HG03575 (cell line): ENCODE measurements at regions not wholly inside any gene's neighbourhood (a gene's known extent, or its start where the extent isn't known, plus 50 kb on each side); places are given as distances from the start of the nearest gene placed in this dataset.

Source experiments
- ATAC-seq: cut with Tn5 transposase; IDR thresholded peaks from one replicate; pipeline ENCODE4 v1.9.1; 2021; ENCODE audit not compliant: unreplicated experiment, insufficient number of reproducible peaks, low FRiP score; ENCODE audit errors: extremely low read depth

GRCh38 chr1:4526747-4527146 lies 127.7 kb upstream of the AJAP1 start:
- no peak for ATAC-seq

GRCh38 chr1:4527819-4528218 lies 126.6 kb upstream of the AJAP1 start:
- ATAC-seq = no peak

- no peak for ATAC-seq
These were observed 125.8 kb upstream of the AJAP1 start for GRCh38 chr1:4528590-4528989.

GRCh38 chr1:4529446-4530165 lies 124.8 kb upstream of the AJAP1 start:
- ATAC-seq = no peak

- ATAC-seq = no peak
These were observed 124.1 kb upstream of the AJAP1 start for GRCh38 chr1:4530166-4530785.

GRCh38 chr1:4531842-4532241 lies 122.6 kb upstream of the AJAP1 start:
- no peak for ATAC-seq

- ATAC-seq = no peak
These were observed 121.8 kb upstream of the AJAP1 start for GRCh38 chr1:4532656-4533055.

- no peak for ATAC-seq
These were observed 107.5 kb upstream of the AJAP1 start for GRCh38 chr1:4546911-4547310.

GRCh38 chr1:4549930-4550329 lies 104.5 kb upstream of the AJAP1 start:
- ATAC-seq = no peak

- no peak for ATAC-seq
These were observed 103.5 kb upstream of the AJAP1 start for GRCh38 chr1:4550941-4551340.

GRCh38 chr1:4551706-4552105 lies 102.7 kb upstream of the AJAP1 start:
- ATAC-seq = no peak

- ATAC-seq = no peak
These were observed 100.6 kb upstream of the AJAP1 start for GRCh38 chr1:4553761-4554160.

GRCh38 chr1:4554271-4554865 lies 100.0 kb upstream of the AJAP1 start:
- ATAC-seq = no peak

GRCh38 chr1:4557949-4558348 lies 96.5 kb upstream of the AJAP1 start:
- ATAC-seq = no peak

GRCh38 chr1:4561205-4561604 lies 93.2 kb upstream of the AJAP1 start:
- no peak for ATAC-seq

- ATAC-seq = no peak
These were observed 92.1 kb upstream of the AJAP1 start for GRCh38 chr1:4562321-4562720.

GRCh38 chr1:4563586-4563985 lies 90.8 kb upstream of the AJAP1 start:
- no peak for ATAC-seq

GRCh38 chr1:4564051-4564450 lies 90.4 kb upstream of the AJAP1 start:
- no peak for ATAC-seq

- no peak for ATAC-seq
These were observed 89.2 kb upstream of the AJAP1 start for GRCh38 chr1:4565166-4565565.

GRCh38 chr1:4565801-4566449 lies 88.5 kb upstream of the AJAP1 start:
- no peak for ATAC-seq
